GM18505 (cell line): ENCODE measurements at regions not wholly inside any gene's neighbourhood (a gene's known extent, or its start where the extent isn't known, plus 50 kb on each side); places are given as distances from the start of the nearest gene placed in this dataset.
"Not testable (repeated sequence)": the region's sequence is repeated elsewhere in the genome, so short reads cannot be mapped to it uniquely, and the experiment has no call there.

Source experiments
- ATAC-seq: cut with Tn5 transposase; IDR thresholded peaks from one replicate; pipeline ENCODE4 v1.9.1; 2021; ENCODE audit not compliant: unreplicated experiment
- POLR2A ChIP-seq: IDR thresholded peaks from 4 replicates; pipeline ENCODE4 v1.6.1; 2011; ENCODE audit warnings: borderline replicate concordance; ENCODE audit not compliant: insufficient read depth, insufficient read length; ENCODE audit errors: extremely low read depth

DNA sequence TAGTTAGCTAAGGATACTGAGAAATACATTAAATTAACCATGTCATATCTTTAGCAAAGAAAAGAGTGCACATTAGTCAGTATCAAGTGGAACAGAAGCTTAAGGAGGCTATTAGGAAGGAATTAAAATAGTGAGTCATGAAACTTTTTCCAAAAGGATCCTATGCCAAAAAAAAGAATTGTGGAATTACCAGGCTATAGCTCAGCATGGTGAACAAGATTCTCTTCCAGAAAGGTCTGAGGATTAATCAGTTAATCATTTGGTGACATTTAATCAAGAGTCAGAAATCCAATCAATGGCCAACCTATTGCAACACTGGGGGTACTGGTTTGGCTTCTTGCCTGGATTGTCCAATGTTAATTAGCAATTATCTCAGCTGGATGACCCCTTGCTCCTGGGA is 244.5 kb upstream of the NMUR2 start:
- no peak for TF ChIP-seq POLR2A
- ATAC-seq, result no peak

DNA sequence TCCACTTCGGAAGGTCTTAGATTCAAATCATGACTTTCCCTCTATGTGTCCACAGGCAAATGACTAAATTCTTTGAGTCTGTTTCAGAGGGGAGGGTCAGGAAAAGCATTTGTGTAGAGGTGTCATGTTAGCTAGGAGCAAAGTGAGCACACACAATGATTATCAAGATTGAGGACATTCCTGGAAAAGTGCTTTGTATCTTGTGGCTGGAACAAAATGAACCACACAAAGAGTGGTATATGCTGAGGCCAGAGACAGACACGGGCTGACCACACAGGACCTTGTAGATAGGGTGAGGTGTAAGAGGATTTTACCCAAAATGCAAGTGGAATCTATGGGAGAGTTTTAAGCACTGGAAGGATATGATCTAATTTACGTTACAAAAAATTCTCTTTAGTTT is 245.3 kb upstream of the NMUR2 start:
- no peak for ATAC-seq
- no peak for TF ChIP-seq POLR2A

DNA sequence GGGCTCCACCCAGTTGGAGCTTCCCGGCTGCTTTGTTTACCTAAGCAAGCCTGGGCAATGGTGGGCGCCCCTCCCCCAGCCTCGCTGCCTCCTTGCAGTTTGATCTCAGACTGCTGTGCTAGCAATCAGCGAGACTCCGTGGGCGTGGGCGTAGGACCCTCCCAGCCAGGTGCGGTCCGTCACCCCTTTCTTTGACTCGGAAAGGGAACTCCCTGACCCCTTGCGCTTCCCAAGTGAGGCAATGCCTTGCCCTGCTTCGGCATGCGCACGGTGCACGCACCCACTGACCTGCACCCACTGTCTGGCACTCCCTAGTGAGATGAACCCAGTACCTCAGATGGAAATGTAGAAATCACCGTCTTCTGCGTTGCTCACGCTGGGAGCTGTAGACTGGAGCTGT is 254.4 kb upstream of the NMUR2 start:
- ATAC-seq, result not testable (repeated sequence)

DNA sequence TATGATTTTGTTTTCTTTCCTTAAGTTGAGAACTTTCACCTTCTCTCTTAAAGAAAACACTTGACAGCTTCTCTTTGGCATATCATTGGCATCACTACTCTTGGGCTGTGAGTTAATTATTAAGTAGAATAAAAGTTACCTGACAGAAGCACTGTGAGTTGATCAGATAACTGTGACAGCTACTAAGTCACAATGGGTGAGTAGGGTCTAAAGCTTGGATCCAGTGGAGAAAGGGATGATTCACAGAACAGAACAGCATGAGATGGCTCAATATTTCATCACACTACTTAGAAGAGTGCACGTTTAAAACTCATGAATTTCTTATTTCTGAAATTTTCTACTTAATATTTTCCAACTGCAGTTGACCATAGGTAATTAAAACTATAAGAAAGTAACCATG is 268.5 kb upstream of the NMUR2 start:
- no peak for TF ChIP-seq POLR2A
- no peak for ATAC-seq

DNA sequence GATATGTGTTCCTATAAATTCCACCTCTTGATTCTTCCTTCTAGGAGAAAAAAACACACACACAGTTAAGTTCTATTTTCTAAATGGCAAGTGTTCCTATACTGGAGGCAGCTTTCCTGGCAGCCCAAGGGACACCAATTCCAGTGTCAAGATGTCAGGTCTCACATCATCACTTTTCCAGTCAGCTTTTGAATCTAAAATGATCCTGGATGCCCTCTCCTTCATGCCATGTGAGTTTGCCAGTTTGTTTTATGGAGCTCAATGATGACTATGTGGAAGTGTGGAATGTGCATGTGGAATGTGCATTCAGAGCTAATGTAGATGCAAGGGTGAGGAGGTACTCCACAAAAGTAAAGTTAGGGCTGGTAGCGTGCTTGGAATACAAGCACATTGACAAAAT is 269.3 kb upstream of the NMUR2 start:
- TF ChIP-seq POLR2A, result no peak
- ATAC-seq, result no peak

DNA sequence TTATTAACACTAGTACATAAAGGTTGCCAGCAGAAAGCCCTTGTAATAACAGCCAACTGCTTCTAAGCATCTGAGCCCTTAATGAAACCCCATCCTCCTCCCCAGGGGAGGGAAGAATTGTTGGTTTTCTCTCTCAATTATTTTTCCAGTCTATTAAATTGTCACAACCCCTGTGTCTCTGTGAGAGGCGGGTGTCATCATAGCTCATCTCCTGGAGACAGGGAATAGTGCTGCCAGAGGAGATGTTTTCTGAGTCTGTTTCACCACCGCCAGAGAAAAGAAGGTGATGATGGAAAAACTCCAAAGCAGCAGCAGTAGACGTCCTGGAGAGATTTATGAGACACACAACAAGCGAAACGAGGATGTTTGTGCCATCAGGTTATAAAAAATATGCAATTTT is 271.1 kb upstream of the NMUR2 start:
- TF ChIP-seq POLR2A, result no peak
- ATAC-seq, result no peak

DNA sequence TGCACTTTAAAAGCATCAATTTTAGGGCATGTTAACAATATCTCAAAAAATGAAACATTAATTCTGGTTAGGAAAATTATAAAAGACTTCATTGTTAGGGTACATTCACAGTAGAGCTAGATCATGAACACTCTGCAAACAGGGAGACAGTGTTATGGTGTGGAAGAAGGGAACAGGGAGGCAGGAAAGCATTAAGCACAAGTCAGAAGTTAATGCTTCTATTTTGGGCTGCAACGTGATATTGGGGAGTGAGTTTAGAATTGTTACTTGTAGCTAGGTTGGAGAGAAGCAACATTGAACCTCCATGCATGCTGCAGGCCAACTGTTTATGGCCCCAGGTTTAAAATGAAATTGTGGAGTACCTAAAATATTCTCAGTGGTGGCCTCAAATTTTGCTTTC is 278.1 kb upstream of the NMUR2 start:
- TF ChIP-seq POLR2A, result no peak
- no peak for ATAC-seq

DNA sequence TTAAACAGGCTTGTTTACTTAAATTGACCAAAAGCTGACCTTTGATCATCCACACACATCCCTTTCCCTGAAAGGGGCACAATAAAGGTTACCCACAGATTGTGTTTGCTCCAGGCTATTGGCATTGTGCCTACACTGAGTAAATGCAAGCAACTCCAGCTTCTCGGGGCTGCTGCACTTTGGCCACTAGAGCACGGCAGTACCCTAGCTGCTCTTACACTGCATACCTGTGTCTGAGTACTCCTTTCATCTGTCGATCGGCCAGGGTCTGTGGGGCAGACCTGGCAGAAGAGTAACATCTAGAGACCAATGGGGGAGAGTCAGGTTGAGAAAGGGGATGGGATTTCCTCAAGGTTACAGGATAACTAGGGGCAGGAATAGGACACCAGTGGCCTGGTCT is 281.9 kb upstream of the NMUR2 start:
- TF ChIP-seq POLR2A, result no peak
- ATAC-seq, result no peak

DNA sequence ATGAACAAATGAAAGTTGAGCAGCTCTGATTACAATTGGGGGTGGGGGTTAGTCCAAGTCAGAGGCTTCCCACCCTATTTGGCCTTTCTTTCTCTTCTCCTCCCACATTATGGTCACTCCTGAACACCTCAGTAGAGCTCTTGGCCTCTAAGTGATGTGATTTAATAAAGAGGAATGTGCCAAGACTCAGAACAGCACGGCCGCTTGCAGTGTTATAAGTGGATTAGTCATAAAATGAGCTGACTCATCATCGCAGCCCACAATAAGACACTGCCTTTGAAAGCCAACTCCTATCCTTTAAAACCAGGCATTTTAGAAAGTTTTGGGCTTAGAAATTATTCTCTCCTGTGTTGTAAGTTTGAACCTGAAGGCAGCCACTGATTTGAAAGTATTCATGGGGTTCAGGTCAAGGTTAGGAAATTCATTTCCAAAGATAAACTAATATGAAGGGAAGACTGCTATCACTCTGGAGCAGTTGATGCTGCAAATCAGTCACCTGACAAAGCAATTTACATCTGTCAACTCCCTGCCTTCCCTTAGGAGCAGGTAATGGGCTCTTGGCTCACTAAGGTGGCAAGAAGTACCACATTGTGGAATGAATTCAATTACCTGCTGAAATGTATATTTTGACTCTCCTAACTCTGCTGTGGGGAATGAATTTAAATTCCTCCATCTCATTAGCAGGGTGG is 283.6 kb upstream of the NMUR2 start:
- no peak for TF ChIP-seq POLR2A

DNA sequence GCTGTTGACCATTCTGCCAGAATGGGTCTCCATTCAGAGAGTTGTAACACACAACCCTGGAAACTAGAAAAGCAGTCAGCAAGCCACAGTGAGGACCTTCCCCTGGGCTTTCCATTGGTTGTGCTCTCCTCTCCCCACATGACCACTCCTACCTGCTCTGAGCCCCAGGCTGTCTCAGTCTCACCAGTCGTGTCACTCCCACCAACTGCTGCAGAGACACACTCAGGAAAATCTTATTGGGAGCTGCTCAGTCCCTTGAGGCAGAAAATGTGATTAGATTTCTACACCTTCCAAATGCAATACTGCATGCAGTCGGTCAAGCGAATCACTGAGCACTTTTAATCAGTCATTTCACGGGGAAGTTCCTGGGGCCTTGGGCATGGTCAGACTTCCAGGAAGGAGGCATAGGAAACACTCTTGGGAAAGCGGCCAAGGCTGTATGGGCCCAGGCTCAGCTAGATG is 284.2 kb upstream of the NMUR2 start:
- no peak for TF ChIP-seq POLR2A
- no peak for ATAC-seq

More for the DNA sequence above, 283.6 kb upstream of the NMUR2 start:
- no peak for ATAC-seq

DNA sequence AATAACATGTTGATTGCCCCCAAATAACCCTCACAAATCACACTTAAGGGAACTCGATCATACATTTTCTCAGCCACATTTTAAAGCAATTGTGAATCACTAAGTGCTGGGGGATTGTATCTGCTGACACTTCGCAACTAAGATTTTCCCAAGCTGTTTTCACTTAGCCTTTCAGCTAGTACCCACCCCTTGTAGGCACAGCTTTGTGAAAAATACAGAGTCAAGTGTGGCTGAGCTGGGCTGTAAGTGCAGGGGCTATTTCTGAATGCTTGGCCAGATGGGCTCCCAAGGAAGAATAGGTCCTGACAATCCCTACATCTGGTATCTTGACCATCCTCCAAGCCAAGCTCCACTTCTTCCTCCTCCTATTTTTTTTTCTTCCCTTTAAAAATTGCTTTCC is 289.2 kb upstream of the NMUR2 start:
- no peak for ATAC-seq
- no peak for TF ChIP-seq POLR2A

DNA sequence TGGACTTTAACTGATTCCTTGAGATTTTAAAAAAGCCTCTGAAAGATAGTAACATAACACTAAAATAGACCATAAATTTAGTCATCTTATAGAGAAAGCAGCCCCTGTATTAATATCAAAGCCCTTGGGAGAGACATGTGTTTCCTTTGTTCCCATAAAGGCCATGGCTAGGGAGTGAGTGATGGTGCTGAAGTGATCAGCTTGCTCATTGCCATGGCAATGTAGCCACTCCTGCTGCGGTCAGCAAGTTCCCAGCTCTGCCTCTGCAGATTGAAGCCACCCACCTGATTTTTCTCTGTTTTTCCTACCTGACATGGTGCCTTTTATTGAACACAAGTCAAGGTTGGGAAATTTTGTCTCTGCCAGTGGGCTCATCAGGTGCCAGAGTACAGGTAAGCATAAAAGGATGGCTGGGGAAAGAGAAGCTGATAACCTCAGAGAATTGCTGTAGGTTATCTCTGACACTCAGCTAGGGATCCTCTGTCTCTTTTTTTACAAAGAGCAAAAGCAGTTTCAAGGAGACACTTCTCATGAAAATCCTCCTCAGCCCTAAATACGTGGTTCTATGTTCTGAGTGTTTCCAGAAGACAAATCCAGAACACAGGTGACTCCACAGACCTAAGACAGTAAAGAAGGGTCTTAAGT is 296.3 kb upstream of the NMUR2 start:
- TF ChIP-seq POLR2A, result no peak

DNA sequence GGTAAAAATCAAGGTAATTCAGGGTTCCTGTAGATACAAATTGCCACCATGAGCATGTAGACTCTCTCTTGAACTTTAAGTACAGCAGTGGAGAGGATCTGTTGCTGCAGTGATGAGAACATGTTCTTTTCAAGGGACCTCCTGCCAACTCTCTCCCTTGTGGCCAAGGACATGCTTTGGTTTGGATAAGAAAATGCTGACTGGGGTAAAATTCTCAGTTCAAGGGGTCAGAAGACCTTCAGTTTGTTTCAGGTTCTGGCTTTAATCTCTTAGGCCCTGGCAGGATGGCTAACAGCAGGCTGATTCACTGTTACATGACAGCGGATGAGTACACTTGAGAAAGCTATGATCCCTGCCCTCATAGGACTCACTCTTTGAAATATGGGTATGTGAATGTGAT is 299.2 kb upstream of the NMUR2 start:
- no peak for TF ChIP-seq POLR2A
- no peak for ATAC-seq

More for the DNA sequence above, 296.3 kb upstream of the NMUR2 start:
- ATAC-seq, result no peak

DNA sequence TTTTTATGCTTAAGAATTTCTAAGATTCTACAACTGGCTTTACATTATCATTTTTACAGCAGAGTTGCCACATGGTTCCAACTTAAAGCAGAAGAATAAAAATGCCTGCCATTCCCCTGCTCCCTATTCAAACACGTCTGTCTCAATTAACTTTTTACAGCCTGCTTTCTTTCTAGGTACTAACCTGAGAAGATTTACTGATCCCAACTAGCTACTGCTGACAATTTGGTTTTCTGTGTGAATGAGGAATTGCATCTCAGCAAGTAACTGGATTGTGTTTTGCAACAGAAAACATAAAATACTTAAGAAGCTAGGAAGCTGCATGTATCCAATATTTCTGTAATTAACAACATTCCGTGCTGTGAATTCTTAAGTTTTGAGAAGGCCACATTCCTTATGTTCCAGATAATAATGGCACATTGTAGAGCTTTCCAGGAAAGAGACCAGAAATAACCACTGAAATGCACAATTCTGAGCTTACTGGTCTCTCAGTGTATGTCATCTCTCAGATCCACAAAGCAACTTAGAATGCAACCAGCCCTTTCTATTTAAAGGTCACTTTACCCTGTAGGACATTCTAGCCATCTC is 306.8 kb upstream of the NMUR2 start:
- ATAC-seq, result no peak
- TF ChIP-seq POLR2A, result no peak
